Stomach (tissue), 4 donors: ENCODE measurements at regions not wholly inside any gene's neighbourhood (a gene's known extent, or its start where the extent isn't known, plus 50 kb on each side); places are given as distances from the start of the nearest gene placed in this dataset.

Experiments used
- CTCF ChIP-seq, 7 experiments: fragments of 450-650 bp in 4 of 7; fragments of 200-600 bp in 3 of 7; sonication (generic) in 3 of 7; IDR thresholded peaks; one replicate each; pipeline ENCODE4 v1.5.1; 2016 to 2019; ENCODE audit warnings: antibody characterized with exemption in 7 of 7, control low read depth in 2 of 7, mild to moderate bottlenecking in 1 of 7
- EP300 ChIP-seq: sonication (generic); formaldehyde crosslinking; IDR thresholded peaks from one replicate; pipeline ENCODE4 v1.6.1; 2017; ENCODE audit warnings: antibody characterized with exemption
- POLR2A ChIP-seq, 4 donors: fragments of 450-650 bp; IDR thresholded peaks; one replicate each; pipeline ENCODE4 v1.6.1; 2016; ENCODE audit warnings: antibody characterized with exemption in 4 of 4, control low read depth in 2 of 4, mild to moderate bottlenecking in 1 of 4, moderate library complexity in 1 of 4
- POLR2AphosphoS5 ChIP-seq, 3 donors: sonication (generic); formaldehyde crosslinking; IDR thresholded peaks; one replicate each; pipeline ENCODE4 v1.6.1; 2016; ENCODE audit warnings: antibody characterized with exemption in 3 of 3

GRCh38 chr14:84085493-84085892 is 1444.5 kb upstream of the FLRT2 start:
- TF ChIP-seq POLR2A (IDR thresholded peaks at IDR 0.05), result no peak
- no peak for TF ChIP-seq EP300
- TF ChIP-seq POLR2AphosphoS5 (IDR thresholded peaks at IDR 0.05), result peak in 1 of 3 donors; percentile 2
- no peak for TF ChIP-seq CTCF (IDR thresholded peaks at IDR 0.05)
